ENCODE measurements at regions not wholly inside any gene's neighbourhood (a gene's known extent, or its start where the extent isn't known, plus 50 kb on each side); places are given as distances from the start of the nearest gene placed in this dataset.
"Not testable (repeated sequence)": the region's sequence is repeated elsewhere in the genome, so short reads cannot be mapped to it uniquely, and the experiment has no call there.

DNA sequence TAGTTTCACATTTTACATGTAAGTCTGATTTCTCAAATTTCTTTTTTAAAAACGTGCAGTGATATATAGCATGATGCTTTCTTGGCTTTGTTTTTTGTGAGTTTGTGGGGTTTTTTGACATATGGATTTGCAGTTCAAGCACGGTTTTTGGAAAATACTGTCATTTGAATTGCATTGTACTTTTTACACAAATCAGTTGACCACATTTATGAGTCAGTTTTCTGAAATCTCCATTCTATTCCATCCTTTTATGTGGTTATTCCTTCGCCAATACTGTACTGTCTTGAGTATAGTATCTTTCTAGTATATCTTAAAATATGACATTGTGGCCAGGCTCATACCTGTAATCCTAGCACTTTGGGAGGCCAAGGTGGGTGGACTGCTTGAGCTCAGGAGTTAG is 890.0 kb upstream of the CITED2 start:
- Histone ChIP-seq H4K20me1 (ENCODE audit: insufficient read depth) (no peaks in the 10 kb centered on the region), H3K36me3 (ENCODE audit: low read depth) (no peaks in the 10 kb centered on the region), H3K79me2 (ENCODE audit: insufficient read depth) (no peaks in the 10 kb centered on the region), H3K9ac (no peak overlapping the region), H3K4me1 (ENCODE audit: insufficient read depth) (peaks cover 1% of the 10 kb centered on the region; the same call in 1 of the 2 replicates), H3K4me2 (ENCODE audit: unreplicated experiment) (no peak overlapping the region), H3K9me2 (ENCODE audit: insufficient read depth) (no peaks in the 10 kb centered on the region), H3K27ac (no peak overlapping the region), H3F3A (ENCODE audit: insufficient read depth) (no peaks in the 10 kb centered on the region), H3K27me3 (replicated peaks; ENCODE audit: insufficient read depth) (no peaks in the 10 kb centered on the region), H2AFZ (no peak overlapping the region), H3K4me3 (no peak overlapping the region), H3K9me3 (ENCODE audit: low read depth) (no peaks in the 10 kb centered on the region)
- WGBS, 2 experiments (ENCODE audit: low coverage in 1 of 2, low lambda C conversion rate in 2 of 2, missing lambda C conversion rate in 2 of 2) = 54 to 59% methylated on average over 3 of the region's 3 CpGs
- TF ChIP-seq EZH2 (IDR thresholded peaks at IDR 0.05; ENCODE audit: insufficient read depth, poor library complexity, severe bottlenecking) (no peak), EZH2phosphoT487 (IDR thresholded peaks at IDR 0.05; ENCODE audit: insufficient read depth, low read depth) (no peak)
- in situ Hi-C loops (cut with MboI) = no loop called here
- DNase-seq = peak; percentile 28

DNA sequence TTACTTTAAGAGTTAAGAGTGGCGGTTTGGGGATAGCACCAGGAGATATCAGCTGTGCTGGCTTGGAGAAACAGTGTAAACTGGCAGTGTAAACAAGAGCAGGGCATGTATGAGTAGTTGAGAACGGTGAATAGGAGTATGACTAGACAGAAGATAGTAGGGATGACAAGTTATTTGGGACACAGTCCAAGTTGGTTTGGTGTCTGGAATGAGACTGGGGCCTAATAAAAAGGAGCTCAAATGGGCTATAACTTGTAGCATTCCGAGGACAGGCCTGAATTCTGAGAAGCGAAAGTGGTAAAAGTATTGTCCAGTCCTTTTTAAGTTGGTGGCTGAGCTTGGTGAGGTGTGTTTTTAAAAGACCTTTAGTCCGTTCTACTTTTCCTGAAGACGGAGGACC is 883.9 kb upstream of the CITED2 start:
- H2AFZ ChIP-seq; H3K27ac ChIP-seq; H3K4me1 ChIP-seq (ENCODE audit: insufficient read depth); H3F3A ChIP-seq (ENCODE audit: insufficient read depth); H3K9ac ChIP-seq; in situ Hi-C loops (cut with MboI); H3K4me2 ChIP-seq (ENCODE audit: unreplicated experiment); H3K4me3 ChIP-seq; H4K20me1 ChIP-seq (ENCODE audit: insufficient read depth); H3K27me3 ChIP-seq (replicated peaks; ENCODE audit: insufficient read depth); H3K9me3 ChIP-seq (ENCODE audit: low read depth); H3K79me2 ChIP-seq (ENCODE audit: insufficient read depth); H3K36me3 ChIP-seq (ENCODE audit: low read depth); H3K9me2 ChIP-seq (ENCODE audit: insufficient read depth): not testable (repeated sequence)
- WGBS, 2 experiments (ENCODE audit: low coverage in 1 of 2, low lambda C conversion rate in 2 of 2, missing lambda C conversion rate in 2 of 2) = 75% methylated on average over 4 to 5 of the region's 6 CpGs
- peak; percentile 57 for DNase-seq

- no peaks in the 10 kb centered on the region for H4K20me1 ChIP-seq (ENCODE audit: insufficient read depth)
- no peak for TF ChIP-seq EZH2phosphoT487 (IDR thresholded peaks at IDR 0.05; ENCODE audit: insufficient read depth, low read depth)
- TF ChIP-seq EZH2 (IDR thresholded peaks at IDR 0.05; ENCODE audit: insufficient read depth, poor library complexity, severe bottlenecking) = no peak
- no peak overlapping the region for H3K4me3 ChIP-seq
- H3K27me3 ChIP-seq (replicated peaks; ENCODE audit: insufficient read depth) = no peaks in the 10 kb centered on the region
- H3F3A ChIP-seq (ENCODE audit: insufficient read depth) = no peaks in the 10 kb centered on the region
- no peak overlapping the region for H3K27ac ChIP-seq
- H3K4me1 ChIP-seq (ENCODE audit: insufficient read depth) = no peaks in the 10 kb centered on the region
- no peaks in the 10 kb centered on the region for H3K9me2 ChIP-seq (ENCODE audit: insufficient read depth)
- 0 out of 2 replicates have a peak overlapping the region, but pooled peaks have one; percentile 2 for H2AFZ ChIP-seq
- 94 to 98% methylated on average over 2 of the region's 2 CpGs for WGBS, 2 experiments (ENCODE audit: low coverage in 1 of 2, low lambda C conversion rate in 2 of 2, missing lambda C conversion rate in 2 of 2)
- in situ Hi-C loops (cut with MboI) = no loop called here
- no peaks in the 10 kb centered on the region for H3K79me2 ChIP-seq (ENCODE audit: insufficient read depth)
- no peak for DNase-seq
- H3K9me3 ChIP-seq (ENCODE audit: low read depth) = no peaks in the 10 kb centered on the region
- no peak overlapping the region for H3K9ac ChIP-seq
- H3K36me3 ChIP-seq (ENCODE audit: low read depth) = no peaks in the 10 kb centered on the region
- no peak overlapping the region for H3K4me2 ChIP-seq (ENCODE audit: unreplicated experiment)
These were observed 881.8 kb upstream of the CITED2 start for GRCh38 chr6:140256248-140256647.

- no peaks in the 10 kb centered on the region for H3K9me2 ChIP-seq (ENCODE audit: insufficient read depth)
- no peak overlapping the region for H2AFZ ChIP-seq
- in situ Hi-C loops (cut with MboI) = no loop called here
- WGBS, 2 experiments (ENCODE audit: low coverage in 1 of 2, low lambda C conversion rate in 2 of 2, missing lambda C conversion rate in 2 of 2) = 6 to 12% methylated on average over 1 of the region's 1 CpG
- no peaks in the 10 kb centered on the region for H3K36me3 ChIP-seq (ENCODE audit: low read depth)
- TF ChIP-seq EZH2 (IDR thresholded peaks at IDR 0.05; ENCODE audit: insufficient read depth, poor library complexity, severe bottlenecking) (no peak), EZH2phosphoT487 (IDR thresholded peaks at IDR 0.05; ENCODE audit: insufficient read depth, low read depth) (no peak)
- H3K9me3 ChIP-seq (ENCODE audit: low read depth) = no peaks in the 10 kb centered on the region
- H3K4me3 ChIP-seq = no peak overlapping the region
- no peak overlapping the region for H3K4me2 ChIP-seq (ENCODE audit: unreplicated experiment)
- H3K27me3 ChIP-seq (replicated peaks; ENCODE audit: insufficient read depth) = no peaks in the 10 kb centered on the region
- H3K9ac ChIP-seq = no peak overlapping the region
- H3K79me2 ChIP-seq (ENCODE audit: insufficient read depth) = no peaks in the 10 kb centered on the region
- no peaks in the 10 kb centered on the region for H3F3A ChIP-seq (ENCODE audit: insufficient read depth)
- peak; percentile 50 for DNase-seq
- H4K20me1 ChIP-seq (ENCODE audit: insufficient read depth) = no peaks in the 10 kb centered on the region
- no peak overlapping the region for H3K27ac ChIP-seq
- H3K4me1 ChIP-seq (ENCODE audit: insufficient read depth) = no peaks in the 10 kb centered on the region
These were observed 878.6 kb upstream of the CITED2 start for GRCh38 chr6:140253096-140253495.

- in situ Hi-C loops (cut with MboI) = no loop called here
- no peak overlapping the region for H3K9ac ChIP-seq
- H3K27ac ChIP-seq = no peak overlapping the region
- H3K4me2 ChIP-seq (ENCODE audit: unreplicated experiment) = no peak overlapping the region
- H4K20me1 ChIP-seq (ENCODE audit: insufficient read depth) = no peaks in the 10 kb centered on the region
- DNase-seq = peak; percentile 25
- 76 to 77% methylated on average over 2 of the region's 2 CpGs for WGBS, 2 experiments (ENCODE audit: low coverage in 1 of 2, low lambda C conversion rate in 2 of 2, missing lambda C conversion rate in 2 of 2)
- H3K36me3 ChIP-seq (ENCODE audit: low read depth) = no peaks in the 10 kb centered on the region
- H3K9me2 ChIP-seq (ENCODE audit: insufficient read depth) = no peaks in the 10 kb centered on the region
- TF ChIP-seq EZH2phosphoT487 (IDR thresholded peaks at IDR 0.05; ENCODE audit: insufficient read depth, low read depth) (no peak), EZH2 (IDR thresholded peaks at IDR 0.05; ENCODE audit: insufficient read depth, poor library complexity, severe bottlenecking) (no peak)
- no peaks in the 10 kb centered on the region for H3K79me2 ChIP-seq (ENCODE audit: insufficient read depth)
- no peak overlapping the region for H3K4me3 ChIP-seq
- H3F3A ChIP-seq (ENCODE audit: insufficient read depth) = no peaks in the 10 kb centered on the region
- H2AFZ ChIP-seq = no peak overlapping the region
- H3K9me3 ChIP-seq (ENCODE audit: low read depth) = no peaks in the 10 kb centered on the region
- no peaks in the 10 kb centered on the region for H3K4me1 ChIP-seq (ENCODE audit: insufficient read depth)
- no peaks in the 10 kb centered on the region for H3K27me3 ChIP-seq (replicated peaks; ENCODE audit: insufficient read depth)
These were observed 877.7 kb upstream of the CITED2 start for GRCh38 chr6:140252099-140252498.

Measured in GM23248 (cell line).